GOT3 (cell line): ENCODE measurements at regions not wholly inside any gene's neighbourhood (a gene's known extent, or its start where the extent isn't known, plus 50 kb on each side); places are given as distances from the start of the nearest gene placed in this dataset.
"Not testable (repeated sequence)": the region's sequence is repeated elsewhere in the genome, so short reads cannot be mapped to it uniquely, and the experiment has no call there.

Source experiments
- DNase-seq: peaks from one replicate; lab custom pipeline; 2025; ENCODE audit warnings: mixed read lengths; lab: John Stamatoyannopoulos, UW

DNA sequence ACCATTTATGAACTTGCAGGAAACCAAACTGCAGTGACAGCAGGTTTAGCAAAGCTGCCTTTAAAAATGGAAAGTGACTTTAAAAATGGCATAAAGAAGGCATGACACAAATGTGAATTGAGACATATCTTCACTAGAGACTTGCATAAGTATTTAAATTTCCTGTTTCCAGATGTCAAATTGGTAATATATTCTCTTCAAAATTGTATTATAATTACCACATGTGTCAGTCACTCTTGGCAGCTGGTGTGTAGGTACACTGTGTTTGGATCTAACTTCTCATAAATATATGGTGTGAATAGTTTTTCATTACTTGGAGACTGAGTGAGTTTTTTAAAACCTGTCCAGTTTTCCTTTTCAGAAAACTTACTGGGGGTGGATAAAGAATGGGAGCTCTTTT lies 636.2 kb upstream of the SGO1 start:
- no peak for DNase-seq

DNA sequence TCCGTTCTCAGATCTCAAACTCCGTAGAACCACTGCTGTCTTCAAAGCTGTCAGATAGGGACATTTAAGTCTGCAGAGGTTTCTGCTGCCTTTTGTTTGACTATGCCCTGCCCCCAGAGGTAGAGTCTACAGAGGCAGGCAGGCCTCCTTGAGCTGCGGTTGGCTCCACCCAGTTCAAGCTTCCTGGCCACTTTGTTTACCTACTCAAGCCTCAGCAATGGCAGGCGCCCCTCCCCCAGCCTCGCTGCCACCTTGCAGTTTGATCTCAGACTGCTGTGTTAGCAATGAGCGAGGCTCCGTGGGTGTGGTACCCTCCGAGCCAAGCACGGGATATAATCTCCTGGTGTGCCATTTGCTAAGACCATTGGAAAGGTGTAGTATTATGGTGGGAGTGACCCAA lies 634.9 kb upstream of the SGO1 start:
- DNase-seq = not testable (repeated sequence)

DNA sequence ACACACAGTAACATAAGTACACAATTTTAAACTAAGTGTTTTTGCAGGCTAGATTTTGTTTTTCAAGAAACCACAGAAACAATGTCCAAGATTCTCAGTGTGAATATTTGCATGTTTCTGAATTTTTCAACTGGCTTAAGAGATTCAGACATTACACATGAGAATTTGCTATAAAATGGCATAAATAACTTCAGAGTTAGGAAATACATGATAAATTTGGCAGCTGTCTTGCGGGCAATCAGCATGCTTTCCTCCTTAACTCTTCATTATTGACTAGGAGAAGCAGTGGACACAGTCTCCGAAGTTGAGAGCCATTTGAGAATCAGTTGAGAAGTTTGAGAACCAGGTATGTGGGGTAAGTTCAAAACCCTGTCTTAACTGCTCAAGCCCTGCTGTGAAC lies 625.6 kb upstream of the SGO1 start:
- no peak for DNase-seq

DNA sequence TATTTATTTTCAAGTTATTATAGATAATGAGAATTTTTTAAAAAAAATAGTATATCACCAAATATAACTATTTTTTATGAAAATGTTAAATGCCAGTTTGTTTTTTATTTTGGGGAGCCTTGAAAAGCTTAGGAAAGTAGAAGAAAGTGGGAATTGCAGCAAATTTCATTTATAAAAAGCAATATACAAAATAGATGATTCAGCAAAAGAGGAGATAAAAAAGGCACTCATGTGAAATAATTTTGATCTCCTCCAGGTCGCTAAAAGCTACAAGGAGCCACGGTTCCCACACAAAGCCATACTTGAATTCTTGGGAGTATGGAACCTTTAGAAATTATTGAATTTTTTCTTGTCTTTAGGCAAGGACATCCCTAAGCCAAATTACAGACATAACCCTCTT lies 625.0 kb upstream of the SGO1 start:
- no peak for DNase-seq

DNA sequence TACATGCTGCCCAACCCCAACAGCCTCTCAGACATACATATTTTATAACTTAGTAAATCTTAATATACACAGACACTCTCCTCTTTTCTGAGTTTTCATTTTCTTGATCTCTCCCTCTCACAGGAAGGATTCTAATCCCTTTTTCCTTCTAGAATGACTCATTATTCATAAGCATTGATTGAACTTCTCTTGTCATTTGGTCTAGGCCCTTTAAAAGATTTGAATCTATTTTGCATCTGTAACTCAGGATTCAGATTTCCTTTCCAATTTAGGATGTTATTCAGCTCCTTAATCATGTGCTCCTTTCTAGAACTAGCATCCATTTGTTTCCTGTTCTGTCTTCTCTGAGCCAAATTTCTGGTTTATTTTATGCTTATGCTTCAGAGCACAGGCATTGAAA lies 624.5 kb upstream of the SGO1 start:
- no peak for DNase-seq

DNA sequence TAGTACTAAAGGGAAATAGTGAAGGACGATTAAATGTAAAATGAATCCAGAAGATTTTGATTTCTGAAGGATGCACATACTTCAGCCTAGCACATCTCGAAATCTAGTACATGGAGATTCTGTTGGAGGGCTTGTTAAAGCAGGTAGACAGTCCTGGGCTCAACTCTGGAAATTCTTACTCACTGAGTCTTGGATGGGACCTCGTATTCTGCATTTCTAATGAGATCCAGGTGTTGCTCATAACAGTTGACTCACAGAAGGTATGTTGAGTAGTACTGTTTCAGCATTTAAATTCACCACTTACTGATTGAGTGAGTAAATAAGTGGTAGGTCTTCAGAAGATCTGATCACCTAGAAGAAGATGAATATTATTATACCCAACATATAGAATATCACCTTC lies 623.4 kb upstream of the SGO1 start:
- DNase-seq = no peak

DNA sequence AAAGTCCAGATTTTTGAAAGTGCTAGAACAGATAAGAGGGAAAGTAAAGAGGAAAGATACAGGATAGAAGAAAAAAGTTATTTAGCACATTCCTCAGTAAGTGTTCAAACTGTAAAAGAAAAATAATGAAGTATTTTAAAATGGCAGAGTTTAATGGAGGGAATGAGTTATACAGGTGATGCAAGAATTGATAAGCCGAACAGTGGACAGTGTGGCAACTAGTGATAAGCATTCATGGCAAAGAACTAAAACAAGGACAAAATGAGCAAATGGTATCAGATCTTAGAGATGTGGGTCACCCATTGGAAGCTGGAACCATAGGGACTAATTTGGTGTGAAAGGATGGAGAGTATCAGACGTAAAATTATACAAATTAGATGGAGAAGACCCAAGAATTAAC lies 622.9 kb upstream of the SGO1 start:
- DNase-seq = no peak

DNA sequence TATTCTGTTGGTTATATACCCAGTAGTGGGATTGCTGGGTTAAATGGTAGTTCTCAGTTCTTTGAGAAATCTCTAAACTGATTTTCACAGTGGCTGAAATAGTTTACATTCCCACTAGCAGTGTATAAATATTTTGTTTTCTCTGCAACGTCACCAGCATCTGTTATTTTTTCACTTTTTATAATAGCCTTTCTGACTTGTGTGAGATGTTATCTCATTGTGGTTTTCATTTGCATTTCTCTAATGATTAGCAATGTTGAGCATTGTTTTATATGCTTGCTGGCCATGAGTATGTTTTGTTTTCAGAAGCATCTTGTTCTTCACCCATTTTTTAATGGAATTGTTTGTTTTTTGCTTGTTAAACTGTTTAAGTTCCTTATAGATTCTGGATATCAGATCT lies 612.7 kb upstream of the SGO1 start:
- no peak for DNase-seq

DNA sequence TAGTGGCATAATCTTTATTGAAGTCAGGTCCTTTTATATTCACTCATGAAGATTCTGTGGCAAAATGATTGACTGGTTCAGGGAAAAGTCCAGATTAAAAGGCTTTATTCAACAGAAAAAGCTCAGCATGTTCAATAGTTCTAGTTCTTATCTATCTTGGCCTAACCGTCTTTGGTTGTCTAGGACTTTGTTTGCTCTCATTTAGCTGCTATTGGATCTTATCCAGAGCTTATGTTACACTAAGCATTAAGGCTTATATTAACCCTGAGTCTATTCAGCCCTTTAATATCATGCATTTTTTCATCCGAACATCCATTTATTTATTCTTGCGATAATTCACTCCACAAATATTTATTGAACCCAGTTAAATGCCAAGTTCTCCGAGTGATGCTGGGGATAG lies 601.0 kb upstream of the SGO1 start:
- DNase-seq = no peak

DNA sequence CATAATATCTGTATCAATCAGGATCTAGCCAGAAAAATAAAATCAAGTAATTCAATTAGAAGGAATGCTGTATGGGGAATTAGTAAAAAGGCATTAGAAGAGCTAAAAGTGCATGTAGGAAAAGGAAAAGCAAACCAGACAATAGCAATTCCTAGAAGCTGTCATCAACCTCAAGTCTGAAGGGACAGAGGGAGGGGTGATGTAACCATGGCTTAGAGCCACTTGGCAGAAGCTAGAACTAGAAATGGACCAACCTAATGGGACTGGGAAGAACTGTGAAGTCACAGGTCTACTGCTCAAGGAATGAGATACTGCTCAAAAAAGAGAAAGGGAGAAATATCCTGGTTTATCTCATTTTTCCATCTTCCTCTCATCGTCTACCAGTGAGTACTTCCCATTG lies 590.7 kb upstream of the SGO1 start:
- DNase-seq = no peak

DNA sequence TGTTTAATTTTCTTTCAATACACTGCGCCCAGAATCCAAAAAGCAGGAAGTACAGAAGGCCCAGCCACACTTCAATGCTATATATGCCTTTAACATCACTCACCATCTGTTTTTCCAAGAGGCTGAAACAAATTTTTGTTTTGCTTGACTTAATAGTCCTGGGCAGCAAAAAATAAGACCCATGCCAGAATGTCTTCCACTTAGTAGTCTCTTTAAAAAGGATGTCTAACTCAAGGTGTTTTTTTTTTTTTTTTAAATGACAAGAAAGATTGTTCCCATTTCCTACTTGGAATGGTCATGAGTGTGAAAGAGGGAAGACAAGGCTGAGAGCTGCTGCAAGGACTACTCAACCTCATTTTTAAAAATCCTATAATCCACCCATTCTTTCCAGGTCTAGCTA lies 590.3 kb upstream of the SGO1 start:
- no peak for DNase-seq

DNA sequence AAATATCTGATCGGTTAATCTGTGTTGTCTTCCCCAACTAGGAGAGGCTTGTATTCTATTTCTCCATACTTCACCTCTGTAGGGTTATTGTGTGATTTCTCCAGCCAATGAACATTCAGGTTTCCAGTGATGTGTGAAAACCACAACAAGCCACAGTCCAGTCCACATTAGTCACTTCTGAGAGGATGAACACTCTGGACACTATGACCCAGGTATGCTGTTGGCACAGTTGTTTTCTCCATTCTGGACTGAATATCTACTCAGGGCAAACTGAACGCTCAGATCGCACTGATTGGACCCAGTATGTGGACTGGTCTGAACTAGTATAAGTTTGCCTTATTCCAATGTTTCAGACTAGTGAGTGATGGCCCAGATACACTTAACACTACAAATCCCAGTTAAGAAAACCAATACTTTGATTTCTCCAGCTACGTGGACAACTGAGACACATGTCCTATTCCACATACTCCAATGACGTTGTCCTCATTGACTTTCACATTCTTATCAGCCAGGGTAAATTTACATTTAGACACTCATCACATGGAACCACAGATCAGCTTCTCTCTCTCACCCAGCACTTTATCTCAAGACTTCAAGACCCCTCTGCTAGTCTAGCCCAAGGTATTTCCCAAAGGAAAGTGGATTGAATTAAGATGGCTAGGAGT lies 587.4 kb upstream of the SGO1 start:
- DNase-seq = no peak

DNA sequence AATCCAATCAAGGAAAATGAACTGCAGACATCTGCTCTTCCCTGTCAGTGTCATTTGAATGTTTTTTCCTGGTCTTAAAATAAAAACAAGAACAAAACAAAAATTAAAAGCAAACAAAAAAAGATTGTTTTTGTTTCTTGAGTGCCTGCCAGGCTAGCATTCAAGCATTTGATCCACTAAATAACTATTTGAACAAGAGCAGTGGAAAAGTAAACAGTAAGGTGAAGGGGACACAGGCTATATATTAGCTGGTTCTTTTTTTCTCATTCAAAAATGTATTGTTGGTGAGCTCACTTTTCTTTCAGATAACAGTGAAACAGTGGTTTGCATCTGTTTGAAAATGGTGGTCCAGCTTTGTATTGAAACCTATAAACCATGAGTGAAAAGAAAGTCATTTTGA lies 586.9 kb upstream of the SGO1 start:
- no peak for DNase-seq

DNA sequence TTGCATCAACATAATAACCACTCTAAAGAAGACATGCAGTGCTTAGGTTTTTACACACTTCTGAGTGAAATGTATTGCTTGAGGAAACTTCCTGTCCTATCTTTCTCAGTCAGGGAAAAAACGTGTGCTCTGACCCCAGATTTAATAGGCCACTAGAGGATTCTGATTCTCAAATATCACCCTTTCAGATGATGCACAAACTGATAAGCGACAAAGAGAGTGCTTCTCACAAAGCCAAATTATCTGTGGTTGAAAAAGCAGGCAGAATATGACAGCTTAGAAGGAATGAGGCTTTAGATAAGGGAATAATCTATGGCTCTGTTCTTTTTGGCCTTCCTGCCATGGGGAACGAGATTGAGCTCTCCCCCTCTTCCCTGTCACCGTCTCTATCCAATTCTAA lies 583.4 kb upstream of the SGO1 start:
- DNase-seq = no peak

DNA sequence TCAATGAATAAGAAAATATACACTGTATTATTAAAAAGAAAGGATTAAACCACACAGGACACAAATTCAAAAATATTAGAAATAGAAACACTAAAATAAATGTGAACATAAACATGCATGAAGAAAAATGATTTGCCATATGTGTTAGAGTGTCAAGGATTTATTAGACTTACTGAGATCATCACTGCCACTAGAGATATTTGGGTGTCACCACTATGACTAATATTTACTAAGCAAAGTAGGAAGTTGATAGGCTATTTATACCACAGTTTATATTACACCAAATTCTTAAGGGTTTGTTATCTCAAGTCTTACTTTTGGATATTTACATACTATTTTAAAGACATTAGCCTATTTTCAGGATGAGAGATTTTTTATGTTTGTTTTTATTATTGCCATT lies 575.0 kb upstream of the SGO1 start:
- DNase-seq = no peak

DNA sequence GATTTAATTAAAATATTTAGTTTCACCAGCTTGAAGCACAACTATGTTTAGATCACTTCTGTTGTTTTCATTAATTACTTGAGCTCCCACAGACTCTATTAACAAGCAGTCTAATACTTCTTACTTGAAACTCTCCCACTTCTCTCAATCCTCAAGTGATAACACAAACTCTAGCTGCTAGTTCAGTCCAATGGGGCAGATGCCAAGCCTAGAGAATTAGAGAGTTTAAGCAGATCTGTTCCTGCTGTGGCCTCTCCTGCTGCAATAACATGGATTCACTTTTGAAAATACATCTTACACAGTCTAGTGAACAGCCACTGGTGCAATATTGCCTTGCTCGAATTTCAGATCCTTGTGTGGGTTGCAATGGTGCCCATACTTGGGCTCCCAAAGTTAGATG lies 566.4 kb upstream of the SGO1 start:
- no peak for DNase-seq

DNA sequence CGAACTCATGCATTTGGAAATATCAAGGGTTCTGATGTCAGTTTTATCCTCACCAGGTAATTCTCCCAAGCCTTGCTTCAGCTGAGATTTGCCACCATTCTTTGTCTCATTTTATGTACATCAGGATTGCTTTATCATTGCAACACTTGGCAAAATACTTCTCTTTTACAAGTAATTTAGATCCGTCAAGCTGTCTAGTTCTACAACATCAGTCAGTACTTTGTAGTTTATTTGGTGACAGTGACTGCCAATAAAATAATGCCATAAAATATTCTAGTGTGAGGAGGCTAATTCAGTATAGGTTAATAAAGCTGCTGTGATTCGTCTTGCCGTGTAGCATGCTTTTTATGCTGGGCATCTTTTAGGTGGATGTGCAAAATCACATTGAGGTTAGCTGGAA lies 565.3 kb upstream of the SGO1 start:
- DNase-seq = no peak

DNA sequence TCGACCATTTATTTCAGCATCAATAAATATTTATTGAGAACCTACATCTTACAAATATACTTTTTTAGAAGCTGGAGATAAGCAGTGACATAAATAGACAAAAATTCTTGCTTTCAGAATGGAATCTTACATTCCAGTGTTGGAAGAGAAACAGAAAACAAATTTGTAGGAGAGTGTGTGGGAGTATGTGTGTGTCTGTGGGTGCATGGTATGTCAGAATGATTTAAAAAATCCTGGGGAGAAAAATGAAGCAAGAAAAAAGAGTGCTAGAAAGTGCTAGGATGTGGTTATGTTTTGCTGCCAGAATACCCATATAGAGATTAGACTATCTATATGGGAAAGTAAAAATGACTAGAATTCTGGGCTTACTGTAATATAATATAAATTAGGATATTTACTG lies 561.7 kb upstream of the SGO1 start:
- DNase-seq = no peak

DNA sequence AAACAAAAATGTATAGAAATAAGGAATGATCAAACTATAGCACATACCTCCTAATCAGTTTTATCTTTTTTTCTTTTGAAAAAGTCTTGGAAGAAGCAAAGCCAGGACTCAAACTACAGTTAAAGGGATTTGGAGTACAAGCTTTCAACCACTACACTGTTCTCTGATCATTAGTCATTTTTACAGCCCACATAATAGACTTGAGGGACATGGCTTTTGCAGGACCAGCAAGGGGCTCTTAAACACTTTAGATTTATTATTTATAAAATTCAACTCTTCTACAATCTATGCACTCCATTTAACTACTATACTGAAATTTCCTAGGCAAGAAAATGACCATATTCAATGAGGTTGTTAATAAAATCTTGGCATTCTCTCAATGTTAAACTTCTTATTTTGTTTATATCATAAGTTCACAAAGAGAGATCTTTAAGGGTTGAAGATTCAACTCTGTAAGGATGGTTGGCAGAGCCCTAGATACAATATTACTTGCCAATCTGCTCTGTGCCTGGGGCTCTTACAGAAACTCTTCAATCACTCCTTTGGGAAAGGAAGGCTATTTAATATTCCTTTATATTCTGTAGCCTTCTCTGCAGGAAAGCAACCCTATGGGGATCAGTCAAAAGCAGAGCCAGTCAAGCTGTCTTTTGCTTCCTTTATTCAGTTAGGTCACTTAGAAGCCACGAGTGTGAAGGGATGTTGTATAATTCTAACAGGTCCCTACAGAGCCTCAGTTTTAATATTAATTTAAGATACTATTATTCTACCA lies 557.7 kb upstream of the SGO1 start:
- DNase-seq = no peak

DNA sequence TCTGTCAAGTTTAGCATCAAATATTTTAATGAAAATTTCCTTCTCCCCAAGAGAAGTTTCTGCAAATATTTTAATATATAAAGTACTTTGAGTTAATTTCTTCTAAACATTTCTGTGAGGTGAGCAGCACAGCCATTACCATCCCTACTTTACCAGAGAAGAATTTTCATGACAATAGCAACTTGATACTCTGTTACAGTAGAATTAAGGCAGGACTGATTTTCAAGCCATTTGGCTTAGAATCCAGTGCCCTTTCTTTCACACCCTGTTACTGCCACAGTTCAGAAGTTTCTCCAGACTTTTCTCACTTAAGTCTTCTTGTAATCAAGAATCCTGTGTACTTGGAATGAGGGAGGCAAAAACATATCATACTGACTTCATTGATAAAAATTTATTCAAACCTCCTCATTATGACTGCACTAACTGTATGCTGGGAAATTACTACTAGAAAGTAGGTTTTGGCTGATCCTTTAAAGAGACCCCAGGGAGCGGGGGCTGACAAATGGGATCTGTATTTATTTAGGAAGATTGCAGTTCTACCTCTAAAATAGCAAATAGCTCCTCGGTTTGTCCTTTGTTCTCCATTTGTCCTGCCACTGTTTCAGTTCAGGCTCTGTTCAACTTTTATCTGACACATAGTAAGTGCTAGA lies 557.0 kb upstream of the SGO1 start:
- DNase-seq = no peak

DNA sequence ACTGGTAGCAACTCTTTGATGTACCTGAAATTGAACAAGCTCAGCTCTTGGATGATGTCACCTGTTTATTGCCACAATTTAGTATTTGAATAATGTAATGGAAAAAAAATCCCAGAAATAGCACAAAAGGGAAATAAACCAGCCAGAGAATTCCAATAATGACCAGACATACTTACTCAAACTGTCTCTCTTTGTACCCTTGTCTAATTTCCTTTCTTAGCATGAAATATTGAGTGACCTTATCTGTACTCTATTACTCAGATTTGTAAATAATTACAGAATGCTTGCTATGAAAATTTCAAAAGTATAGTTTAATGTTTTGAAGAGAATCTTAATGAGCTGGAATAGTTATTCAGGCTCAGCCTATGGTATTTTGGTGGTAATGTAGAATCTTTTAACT lies 555.4 kb upstream of the SGO1 start:
- DNase-seq = no peak

DNA sequence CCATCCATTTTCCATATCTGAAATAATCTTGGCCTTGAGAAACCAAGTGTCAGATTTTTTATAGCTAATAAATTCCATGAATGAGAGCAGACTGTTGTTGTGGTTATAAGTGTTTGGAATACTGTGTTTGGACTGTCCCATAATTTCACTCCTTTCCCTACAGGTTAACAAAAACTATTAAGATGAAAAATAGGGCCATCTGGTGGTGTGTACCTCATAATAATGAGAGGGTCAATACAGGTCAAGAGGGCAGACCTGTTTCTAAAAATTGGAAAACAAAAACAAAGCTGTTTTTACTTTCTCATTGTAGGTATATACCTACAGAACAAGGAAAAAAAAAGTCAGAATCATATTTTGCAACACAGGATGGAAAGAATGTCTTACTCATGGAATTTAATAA lies 553.8 kb upstream of the SGO1 start:
- DNase-seq = no peak

DNA sequence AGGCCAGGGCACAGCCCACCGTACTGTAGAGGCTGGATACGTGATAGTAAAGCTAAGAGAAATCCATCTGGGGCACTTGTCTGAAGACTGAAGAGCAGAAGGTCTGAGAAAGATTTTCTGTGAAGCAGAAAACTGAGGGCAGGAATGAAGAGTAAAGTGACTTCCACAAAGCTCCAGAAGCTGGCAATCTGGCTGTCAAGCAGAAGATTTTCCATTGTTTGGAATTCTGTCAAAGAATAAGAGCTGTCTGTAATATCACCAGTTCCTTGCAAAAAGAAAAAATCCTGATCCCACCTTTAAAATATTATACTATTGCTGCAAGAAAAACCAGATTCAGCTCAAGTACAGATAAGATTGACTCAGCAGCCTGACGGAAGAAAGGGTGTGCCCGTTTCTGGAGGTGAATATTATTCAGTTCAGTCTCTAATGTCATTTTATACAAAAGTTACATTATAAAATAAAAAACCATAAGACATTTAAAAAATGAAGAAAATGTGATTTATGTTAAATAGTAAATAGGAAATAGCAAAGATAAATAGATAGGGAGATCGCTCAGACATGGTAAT lies 550.4 kb upstream of the SGO1 start:
- DNase-seq = no peak
